ENCODE measurements at regions not wholly inside any gene's neighbourhood (a gene's known extent, or its start where the extent isn't known, plus 50 kb on each side); places are given as distances from the start of the nearest gene placed in this dataset.

DNA sequence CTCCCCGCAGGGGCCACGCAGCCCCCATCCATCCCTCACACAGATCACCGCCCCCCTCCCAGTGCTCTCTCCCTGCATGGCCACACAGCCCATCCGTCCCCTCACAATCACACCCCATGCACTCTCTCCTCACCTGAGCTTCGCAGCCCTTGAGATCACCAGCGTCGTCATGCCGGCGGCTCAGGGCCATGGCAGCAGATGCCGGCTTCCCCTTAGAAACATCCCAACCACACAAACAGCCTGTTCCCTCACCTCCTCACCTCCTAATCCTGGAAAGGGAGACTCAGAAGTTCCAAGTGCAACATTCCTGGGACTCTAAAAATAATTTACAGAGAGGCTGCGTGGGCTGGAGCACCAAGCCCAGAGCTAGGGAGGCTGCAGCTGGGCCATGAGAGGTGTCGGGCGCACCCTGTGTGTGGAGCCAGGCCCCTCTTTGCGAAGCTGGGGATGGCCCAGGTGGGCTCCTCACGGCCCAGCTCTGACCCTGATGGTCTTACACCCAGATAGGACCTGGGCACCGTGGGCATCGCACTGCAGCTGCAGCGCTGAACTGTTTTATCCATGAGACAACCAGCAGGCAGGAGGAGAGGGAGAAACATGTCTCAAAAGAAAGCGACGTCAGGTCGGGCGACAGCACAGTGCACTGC lies 125.3 kb downstream of the DLL1 start:
- DNase-seq (ENCODE audit: low read depth) = no peak
- no peak overlapping the region for H3K4me3 ChIP-seq (ENCODE audit: low read depth, low read length)
- TF ChIP-seq, protein P1, sequence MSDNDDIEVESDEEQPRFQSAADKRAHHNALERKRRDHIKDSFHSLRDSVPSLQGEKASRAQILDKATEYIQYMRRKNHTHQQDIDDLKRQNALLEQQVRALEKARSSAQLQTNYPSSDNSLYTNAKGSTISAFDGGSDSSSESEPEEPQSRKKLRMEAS (IDR thresholded peaks at IDR 0.05; ENCODE audit: low read depth, low read length) = no peak
- TF ChIP-seq, protein P2, sequence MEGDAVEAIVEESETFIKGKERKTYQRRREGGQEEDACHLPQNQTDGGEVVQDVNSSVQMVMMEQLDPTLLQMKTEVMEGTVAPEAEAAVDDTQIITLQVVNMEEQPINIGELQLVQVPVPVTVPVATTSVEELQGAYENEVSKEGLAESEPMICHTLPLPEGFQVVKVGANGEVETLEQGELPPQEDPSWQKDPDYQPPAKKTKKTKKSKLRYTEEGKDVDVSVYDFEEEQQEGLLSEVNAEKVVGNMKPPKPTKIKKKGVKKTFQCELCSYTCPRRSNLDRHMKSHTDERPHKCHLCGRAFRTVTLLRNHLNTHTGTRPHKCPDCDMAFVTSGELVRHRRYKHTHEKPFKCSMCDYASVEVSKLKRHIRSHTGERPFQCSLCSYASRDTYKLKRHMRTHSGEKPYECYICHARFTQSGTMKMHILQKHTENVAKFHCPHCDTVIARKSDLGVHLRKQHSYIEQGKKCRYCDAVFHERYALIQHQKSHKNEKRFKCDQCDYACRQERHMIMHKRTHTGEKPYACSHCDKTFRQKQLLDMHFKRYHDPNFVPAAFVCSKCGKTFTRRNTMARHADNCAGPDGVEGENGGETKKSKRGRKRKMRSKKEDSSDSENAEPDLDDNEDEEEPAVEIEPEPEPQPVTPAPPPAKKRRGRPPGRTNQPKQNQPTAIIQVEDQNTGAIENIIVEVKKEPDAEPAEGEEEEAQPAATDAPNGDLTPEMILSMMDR (IDR thresholded peaks at IDR 0.05; ENCODE audit: low read depth, low read length) = no peak
- TF ChIP-seq POLR2A (IDR thresholded peaks at IDR 0.05; ENCODE audit: extremely low read depth, insufficient read length) = no peak
- TF ChIP-seq MYC (IDR thresholded peaks at IDR 0.05; ENCODE audit: low read depth, low read length) = no peak

DNA sequence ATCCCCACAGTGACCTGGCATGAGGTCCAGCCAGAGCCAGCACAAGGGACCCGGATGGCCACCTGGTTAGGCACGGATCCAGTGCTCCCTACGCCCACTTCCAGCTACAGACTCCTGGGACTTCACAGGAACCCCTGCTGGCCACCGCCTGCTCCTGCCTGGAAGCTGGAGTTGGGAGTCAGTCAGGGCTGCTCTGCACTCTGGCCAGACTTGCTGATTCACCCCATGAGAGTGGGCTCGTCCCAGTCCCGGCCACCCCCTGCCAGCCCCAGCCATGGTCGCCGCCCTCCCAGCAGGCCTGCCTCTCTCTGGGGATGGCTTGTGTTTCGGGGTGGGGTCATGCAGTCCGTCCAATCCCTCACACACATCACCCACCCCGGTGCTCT lies 125.8 kb downstream of the DLL1 start:
- DNase-seq (ENCODE audit: low read depth) = no peak
- TF ChIP-seq MYC (IDR thresholded peaks at IDR 0.05; ENCODE audit: low read depth, low read length) (no peak), POLR2A (IDR thresholded peaks at IDR 0.05; ENCODE audit: extremely low read depth, insufficient read length) (no peak)
- TF ChIP-seq, protein P1 (IDR thresholded peaks at IDR 0.05; ENCODE audit: low read depth, low read length) = no peak
- no peak overlapping the region for H3K4me3 ChIP-seq (ENCODE audit: low read depth, low read length)

- TF ChIP-seq POLR2A (IDR thresholded peaks at IDR 0.05; ENCODE audit: extremely low read depth, insufficient read length) (no peak), MYC (IDR thresholded peaks at IDR 0.05; ENCODE audit: low read depth, low read length) (no peak)
- TF ChIP-seq, protein P2 (IDR thresholded peaks at IDR 0.05; ENCODE audit: low read depth, low read length) = no peak
- TF ChIP-seq, protein P1 (IDR thresholded peaks at IDR 0.05; ENCODE audit: low read depth, low read length) = no peak
- no peak overlapping the region for H3K4me3 ChIP-seq (ENCODE audit: low read depth, low read length)
- no peak for DNase-seq (ENCODE audit: low read depth)
Measured at GRCh38 chr6:170164271-170164900, 126.5 kb downstream of the DLL1 start.

GRCh38 chr6:170163405-170164170 lies 127.3 kb downstream of the DLL1 start:
- no peak overlapping the region for H3K4me3 ChIP-seq (ENCODE audit: low read depth, low read length)
- no peak for DNase-seq (ENCODE audit: low read depth)
- TF ChIP-seq POLR2A (IDR thresholded peaks at IDR 0.05; ENCODE audit: extremely low read depth, insufficient read length) (no peak), MYC (IDR thresholded peaks at IDR 0.05; ENCODE audit: low read depth, low read length) (no peak)
- TF ChIP-seq, protein P2 (IDR thresholded peaks at IDR 0.05; ENCODE audit: low read depth, low read length) = no peak
- TF ChIP-seq, protein P1 (IDR thresholded peaks at IDR 0.05; ENCODE audit: low read depth, low read length) = no peak; the same call in 1 of the 2 replicates

DNA sequence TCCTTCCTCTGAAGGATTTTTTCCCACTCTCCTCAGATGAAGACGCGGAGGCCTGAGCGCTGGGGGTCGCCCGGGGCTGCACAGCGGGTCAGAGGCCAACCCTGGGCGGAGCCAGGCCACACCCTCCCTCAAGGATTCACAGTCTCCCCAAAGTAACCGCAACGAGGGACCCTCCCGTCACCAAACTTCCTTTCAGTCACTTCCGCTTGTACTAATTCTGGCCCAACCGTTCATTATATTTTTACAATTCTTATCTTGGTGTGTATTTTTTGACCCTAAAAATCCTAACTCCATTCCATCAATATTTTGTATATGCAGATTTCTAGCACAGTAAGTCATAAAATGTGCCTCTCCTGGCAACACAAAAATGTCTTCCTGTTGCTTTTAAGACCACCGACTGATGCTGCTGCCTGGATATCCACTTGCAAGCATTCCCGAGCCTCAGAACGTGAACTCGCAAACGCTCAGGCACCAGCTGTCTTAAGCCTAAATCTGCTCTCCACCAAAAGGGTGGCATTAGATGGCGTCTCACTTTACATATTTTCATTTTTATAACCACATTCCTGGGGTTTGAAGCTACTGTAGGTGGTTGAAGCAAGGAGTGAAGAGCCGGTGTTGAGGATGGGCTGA lies 128.0 kb downstream of the DLL1 start:
- H3K4me3 ChIP-seq (ENCODE audit: low read depth, low read length) = peak overlapping the region; percentile 80
- DNase-seq (ENCODE audit: low read depth) = peak; percentile 92
- no peak for TF ChIP-seq MYC (IDR thresholded peaks at IDR 0.05; ENCODE audit: low read depth, low read length)
- TF ChIP-seq POLR2A (IDR thresholded peaks at IDR 0.05; ENCODE audit: extremely low read depth, insufficient read length) = peak; percentile 36

GRCh38 chr6:170162011-170162774 lies 128.7 kb downstream of the DLL1 start:
- TF ChIP-seq MYC (IDR thresholded peaks at IDR 0.05; ENCODE audit: low read depth, low read length) (peak; percentile 67), POLR2A (IDR thresholded peaks at IDR 0.05; ENCODE audit: extremely low read depth, insufficient read length) (no peak)
- TF ChIP-seq, protein P1 (IDR thresholded peaks at IDR 0.05; ENCODE audit: low read depth, low read length) = peak; percentile 77
- DNase-seq (ENCODE audit: low read depth) = peak; percentile 77
- H3K4me3 ChIP-seq (ENCODE audit: low read depth, low read length) = peak overlapping the region; percentile 80
